NT2/D1 (cell line): ENCODE measurements at regions not wholly inside any gene's neighbourhood (a gene's known extent, or its start where the extent isn't known, plus 50 kb on each side); places are given as distances from the start of the nearest gene placed in this dataset.

ENCODE experiments used
- SUZ12 ChIP-seq: IDR thresholded peaks from 2 replicates; pipeline ENCODE4 v1.6.1; 2011; ENCODE audit not compliant: insufficient read length, insufficient read depth; ENCODE audit errors: extremely low read depth
- YY1 ChIP-seq: IDR thresholded peaks from 2 replicates; pipeline ENCODE4 v1.6.1; 2011; ENCODE audit not compliant: insufficient read length, insufficient read depth

DNA sequence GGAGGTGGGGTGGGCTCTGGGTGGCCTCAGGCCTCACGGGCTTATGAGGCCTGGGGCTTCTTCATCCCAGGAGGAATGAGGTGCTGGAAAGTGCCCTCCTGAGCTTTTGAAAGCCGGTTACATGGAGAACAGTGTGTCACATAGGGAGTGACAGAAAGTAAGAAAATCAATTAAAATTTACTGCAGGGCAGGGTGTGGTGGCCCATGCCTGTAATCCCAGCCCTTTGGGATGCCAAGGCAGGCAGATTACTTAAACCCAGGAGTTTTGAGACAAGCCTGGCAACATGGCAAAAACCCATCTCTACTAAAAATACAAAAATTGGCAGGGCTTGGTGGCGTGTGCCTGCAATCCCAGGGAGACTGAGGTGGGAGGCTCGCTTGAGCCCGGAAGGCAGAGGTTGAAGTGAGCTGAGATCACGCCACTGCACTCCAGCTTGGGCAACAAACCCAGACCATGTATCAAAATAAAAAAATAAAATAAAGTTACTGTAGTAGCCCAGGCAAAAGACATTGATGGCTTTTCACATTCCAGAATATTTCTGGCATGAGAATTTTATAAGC, 125.8 kb upstream of the DAPK1 start:
- TF ChIP-seq YY1 (no peak), SUZ12 (no peak)
